GM12891 (cell line): ENCODE measurements at regions not wholly inside any gene's neighbourhood (a gene's known extent, or its start where the extent isn't known, plus 50 kb on each side); places are given as distances from the start of the nearest gene placed in this dataset.

Source experiments
- POLR2A ChIP-seq: IDR thresholded peaks from 2 replicates; pipeline ENCODE4 v1.6.1; 2011; ENCODE audit warnings: low read depth, low read length, control low read depth
- POLR2AphosphoS5 ChIP-seq: IDR thresholded peaks from 2 replicates; pipeline ENCODE4 v1.6.1; 2011; ENCODE audit warnings: low read depth, low read length, control low read depth

DNA sequence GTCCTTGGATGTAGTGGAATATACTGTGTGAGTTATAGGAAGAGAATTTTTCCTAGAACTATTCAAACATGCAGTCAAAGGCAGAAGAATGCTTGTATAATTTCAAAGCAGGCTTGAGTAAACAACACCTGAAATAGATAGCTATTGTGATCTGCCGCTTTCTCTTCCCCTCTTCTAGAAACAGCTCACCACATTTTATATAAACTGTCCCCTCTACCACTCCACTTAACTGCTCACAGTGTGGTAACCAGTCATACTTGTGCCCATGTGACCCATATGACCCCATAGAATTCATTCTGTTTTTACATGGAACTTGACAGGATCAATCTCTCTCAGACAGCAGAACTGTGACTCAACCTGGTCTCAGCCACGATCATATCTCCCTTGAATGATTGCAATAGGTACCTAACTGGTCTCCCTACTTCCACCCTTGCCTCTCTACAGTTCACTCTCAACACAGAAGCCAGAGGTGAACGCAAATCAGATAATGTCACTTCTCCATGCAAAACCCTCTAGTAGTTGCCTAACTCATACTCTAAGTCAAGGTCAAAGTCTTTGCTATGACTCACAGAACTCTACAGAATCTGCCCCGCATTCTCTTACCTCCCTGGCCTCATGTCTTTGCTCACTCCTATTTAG lies 85.6 kb upstream of the EFHC2 start:
- TF ChIP-seq POLR2AphosphoS5 (no peak), POLR2A (no peak)
